ENCODE measurements at regions not wholly inside any gene's neighbourhood (a gene's known extent, or its start where the extent isn't known, plus 50 kb on each side); places are given as distances from the start of the nearest gene placed in this dataset.

GRCh38 chr1:106646261-106646784, 410.2 kb upstream of the PRMT6 start:
- H3K56ac ChIP-seq (ENCODE audit: insufficient read length, low read depth, low read length): no peak overlapping the region
- no peak overlapping the region for H2BK20ac ChIP-seq (ENCODE audit: low read depth, low read length, poor library complexity, severe bottlenecking)
- Mint-ChIP-seq H3K27me3 (ENCODE audit: low read depth) (no peaks in the 10 kb centered on the region), H3K4me3 (no peak overlapping the region), H3K27ac (no peak overlapping the region), H3K36me3 (ENCODE audit: insufficient read depth in 1 of 3, low read depth in 3 of 3) (peaks cover 0 to 3% (median 2%) of the 10 kb centered on the region in 3 experiments; a peak in 1 of 7 replicates), H3K9me3 (peaks cover 0 to 3% of the 10 kb centered on the region in 2 experiments; a peak in 1 of 5 replicates), H3K4me1 (0 out of 4 replicates have a peak, but pooled peaks cover 0 to 2% of the 10 kb centered on the region in 2 experiments)
- no peaks in the 10 kb centered on the region for H3K4me1 ChIP-seq (ENCODE audit: insufficient read depth, low read length)
- no peak overlapping the region for H4K8ac ChIP-seq (replicated peaks; ENCODE audit: insufficient read length, low read depth, low read length)
- DNase-seq: no peak
- H2AK5ac ChIP-seq (ENCODE audit: insufficient read length, low read length): no peak overlapping the region
- TF ChIP-seq CTCF (conservative IDR thresholded peaks at IDR 0.05): no peak
- no peaks in the 10 kb centered on the region for H3K79me2 ChIP-seq (ENCODE audit: insufficient read depth, low read length)
- no peaks in the 10 kb centered on the region for H3K79me1 ChIP-seq (ENCODE audit: insufficient read depth, low read depth, low read length, poor library complexity, severe bottlenecking)
- H3K23ac ChIP-seq (ENCODE audit: insufficient read length, low read depth, low read length): no peak overlapping the region
- H2BK120ac ChIP-seq (ENCODE audit: low read depth, low read length, poor library complexity, severe bottlenecking): no peak overlapping the region
- no peaks in the 10 kb centered on the region for H3K9me3 ChIP-seq (ENCODE audit: control insufficient read depth, low read depth, low read length)
- H2BK15ac ChIP-seq (ENCODE audit: low read depth, low read length): no peak overlapping the region
- H3K9ac ChIP-seq (ENCODE audit: extremely low read depth, insufficient read length, low read length): no peak overlapping the region
- no peak overlapping the region for H2BK12ac ChIP-seq (ENCODE audit: insufficient read length, low read depth, low read length)
- no peak overlapping the region for H3K4me2 ChIP-seq (ENCODE audit: insufficient read depth, insufficient read length, low read length)
- H3K23me2 ChIP-seq (ENCODE audit: insufficient read length, low read depth, low read length, poor library complexity, severe bottlenecking): no peaks in the 10 kb centered on the region
- no peaks in the 10 kb centered on the region for H4K20me1 ChIP-seq (ENCODE audit: control insufficient read depth, insufficient read depth, insufficient read length)
- H4K91ac ChIP-seq (ENCODE audit: insufficient read length, low read depth, low read length): no peak overlapping the region
- no peak overlapping the region for H3K14ac ChIP-seq (ENCODE audit: insufficient read depth, low read length)
- no peaks in the 10 kb centered on the region for H3K27me3 ChIP-seq (ENCODE audit: insufficient read depth, low read length)
- no peak overlapping the region for H3K18ac ChIP-seq (ENCODE audit: insufficient read length, low read depth, low read length)
- no peak overlapping the region for H3T11ph ChIP-seq (ENCODE audit: low read length)
- H2BK5ac ChIP-seq (ENCODE audit: insufficient read length, low read length): no peak overlapping the region
- H3K4ac ChIP-seq (ENCODE audit: low read depth, low read length): no peak overlapping the region
- no peak overlapping the region for H3K27ac ChIP-seq (ENCODE audit: insufficient read length, low read depth, low read length)
- H4K5ac ChIP-seq (ENCODE audit: insufficient read length, low read depth, low read length): no peak overlapping the region
- no peak overlapping the region for H2AFZ ChIP-seq (ENCODE audit: low read length)

Data from H9 (cell line).